DOHH2 (cell line): ENCODE measurements at regions not wholly inside any gene's neighbourhood (a gene's known extent, or its start where the extent isn't known, plus 50 kb on each side); places are given as distances from the start of the nearest gene placed in this dataset.

Source experiments
- H3F3A ChIP-seq: fragments of 200-600 bp; sonication (generic), shearing (Covaris generic); 2 replicates; pipeline ENCODE4 v1.6.0; 2016; ENCODE audit warnings: antibody characterized with exemption, mild to moderate bottlenecking; ENCODE audit not compliant: control insufficient read depth, insufficient read depth
- H3K27ac ChIP-seq: fragments of 200-600 bp; sonication (generic); 2 replicates; pipeline ENCODE4 v1.5.1; 2014; ENCODE audit warnings: low read depth, mild to moderate bottlenecking, low read length, moderate library complexity
- H3K27me3 ChIP-seq: fragments of 200-600 bp; sonication (generic); 2 replicates; pipeline ENCODE4 v1.6.1; 2014; ENCODE audit warnings: mild to moderate bottlenecking, low read length, mixed read lengths; ENCODE audit not compliant: control insufficient read depth
- H3K36me3 ChIP-seq: fragments of 200-600 bp; sonication (generic); 2 replicates; pipeline ENCODE4 v1.6.1; 2014; ENCODE audit warnings: mild to moderate bottlenecking, low read length, moderate library complexity, mixed read lengths; ENCODE audit not compliant: control insufficient read depth
- H3K4me1 ChIP-seq: fragments of 200-600 bp; sonication (generic); 2 replicates; pipeline ENCODE4 v1.6.1; 2014; ENCODE audit warnings: mild to moderate bottlenecking, low read length, mixed read lengths; ENCODE audit not compliant: control insufficient read depth
- H3K4me2 ChIP-seq: fragments of 200-600 bp; sonication (generic); 2 replicates; pipeline ENCODE4 v1.6.0; 2014; ENCODE audit warnings: mild to moderate bottlenecking, low read length, moderate library complexity
- H3K4me3 ChIP-seq: fragments of 200-600 bp; sonication (generic); 2 replicates; pipeline ENCODE4 v1.5.1; 2014; ENCODE audit warnings: mild to moderate bottlenecking, low read length, mixed read lengths
- H3K79me2 ChIP-seq: fragments of 200-600 bp; sonication (generic); 2 replicates; pipeline ENCODE4 v1.6.1; 2014; ENCODE audit warnings: mild to moderate bottlenecking, low read length, mixed read lengths; ENCODE audit not compliant: control insufficient read depth
- H3K9me2 ChIP-seq: fragments of 200-600 bp; sonication (generic); replicated peaks from 2 replicates; pipeline ENCODE4 v1.6.1; 2014; ENCODE audit warnings: mild to moderate bottlenecking, low read length, mixed read lengths; ENCODE audit not compliant: control insufficient read depth
- H3K9me3 ChIP-seq: fragments of 200-600 bp; sonication (generic); 2 replicates; pipeline ENCODE4 v1.6.1; 2014; ENCODE audit warnings: antibody characterized with exemption, low read length, mixed read lengths; ENCODE audit not compliant: control insufficient read depth, insufficient read depth
- H4K20me1 ChIP-seq: fragments of 200-600 bp; sonication (generic); 2 replicates; pipeline ENCODE4 v1.6.0; 2014; ENCODE audit warnings: low read depth, mild to moderate bottlenecking, antibody characterized with exemption, low read length, moderate library complexity; ENCODE audit not compliant: control insufficient read depth, insufficient read depth
- EZH2phosphoT487 ChIP-seq: fragments of 200-600 bp; sonication (generic); IDR thresholded peaks from 2 replicates; pipeline ENCODE4 v1.6.1; 2017; ENCODE audit warnings: borderline replicate concordance, mild to moderate bottlenecking, antibody characterized with exemption, low read length, moderate library complexity, mixed read lengths
- TF ChIP-seq, protein P1 (sequence below): fragments of 200-600 bp; sonication (generic); IDR thresholded peaks from one replicate; pipeline ENCODE4 v1.5.1; 2014; ENCODE audit warnings: antibody characterized with exemption, mild to moderate bottlenecking, low read depth, low read length; ENCODE audit not compliant: poor library complexity, severe bottlenecking

- no peak for TF ChIP-seq EZH2phosphoT487
- TF ChIP-seq, protein P1, sequence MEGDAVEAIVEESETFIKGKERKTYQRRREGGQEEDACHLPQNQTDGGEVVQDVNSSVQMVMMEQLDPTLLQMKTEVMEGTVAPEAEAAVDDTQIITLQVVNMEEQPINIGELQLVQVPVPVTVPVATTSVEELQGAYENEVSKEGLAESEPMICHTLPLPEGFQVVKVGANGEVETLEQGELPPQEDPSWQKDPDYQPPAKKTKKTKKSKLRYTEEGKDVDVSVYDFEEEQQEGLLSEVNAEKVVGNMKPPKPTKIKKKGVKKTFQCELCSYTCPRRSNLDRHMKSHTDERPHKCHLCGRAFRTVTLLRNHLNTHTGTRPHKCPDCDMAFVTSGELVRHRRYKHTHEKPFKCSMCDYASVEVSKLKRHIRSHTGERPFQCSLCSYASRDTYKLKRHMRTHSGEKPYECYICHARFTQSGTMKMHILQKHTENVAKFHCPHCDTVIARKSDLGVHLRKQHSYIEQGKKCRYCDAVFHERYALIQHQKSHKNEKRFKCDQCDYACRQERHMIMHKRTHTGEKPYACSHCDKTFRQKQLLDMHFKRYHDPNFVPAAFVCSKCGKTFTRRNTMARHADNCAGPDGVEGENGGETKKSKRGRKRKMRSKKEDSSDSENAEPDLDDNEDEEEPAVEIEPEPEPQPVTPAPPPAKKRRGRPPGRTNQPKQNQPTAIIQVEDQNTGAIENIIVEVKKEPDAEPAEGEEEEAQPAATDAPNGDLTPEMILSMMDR, result no peak
- Histone ChIP-seq H3K36me3 (no peaks in the 10 kb centered on the region), H3K27me3 (no peaks in the 10 kb centered on the region), H3F3A (no peaks in the 10 kb centered on the region; the same call in 1 of the 2 replicates), H3K4me2 (no peak overlapping the region), H3K27ac (no peak overlapping the region), H3K79me2 (no peaks in the 10 kb centered on the region), H4K20me1 (no peaks in the 10 kb centered on the region), H3K9me3 (no peaks in the 10 kb centered on the region), H3K9me2 (no peaks in the 10 kb centered on the region), H3K4me1 (peaks cover 9% of the 10 kb centered on the region), H3K4me3 (no peak overlapping the region)
Measured at GRCh38 chr3:126266850-126267168, 86.4 kb upstream of the ALDH1L1 start.

- Histone ChIP-seq H3K9me3 (no peaks in the 10 kb centered on the region), H3K27ac (no peak overlapping the region), H3K27me3 (no peaks in the 10 kb centered on the region), H3K9me2 (no peaks in the 10 kb centered on the region), H3K4me1 (peaks cover 13% of the 10 kb centered on the region), H4K20me1 (no peaks in the 10 kb centered on the region), H3K79me2 (no peaks in the 10 kb centered on the region), H3F3A (peaks cover 4% of the 10 kb centered on the region; the same call in 1 of the 2 replicates), H3K4me2 (no peak overlapping the region), H3K36me3 (no peaks in the 10 kb centered on the region), H3K4me3 (no peak overlapping the region)
- no peak for TF ChIP-seq EZH2phosphoT487
- TF ChIP-seq, protein P1, result no peak
Measured at GRCh38 chr3:126266291-126266840, 86.0 kb upstream of the ALDH1L1 start.

DNA sequence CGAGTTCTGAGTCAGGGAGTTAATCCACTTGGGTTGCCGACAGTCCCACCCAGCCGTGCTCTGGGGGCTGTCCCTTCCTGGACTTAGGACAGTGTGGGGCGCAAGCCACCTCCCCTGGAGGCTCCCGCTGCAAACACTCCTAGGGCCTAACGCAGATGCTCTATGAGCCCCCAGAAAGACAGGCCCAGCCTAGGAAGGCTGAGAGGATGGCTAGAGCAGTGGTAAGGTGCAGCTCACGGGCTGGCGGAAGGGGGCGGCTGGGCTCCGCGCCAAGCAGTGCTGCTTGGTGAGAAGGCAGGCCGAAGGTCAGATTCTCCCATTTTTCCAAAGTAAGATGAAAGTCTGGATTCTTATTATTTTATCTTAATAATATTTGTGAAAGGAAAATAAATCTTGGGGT lies 84.6 kb upstream of the ALDH1L1 start:
- H3K9me3 ChIP-seq, result no peaks in the 10 kb centered on the region
- H4K20me1 ChIP-seq, result no peaks in the 10 kb centered on the region
- no peak overlapping the region for H3K4me3 ChIP-seq
- H3K4me2 ChIP-seq, result no peak overlapping the region
- no peaks in the 10 kb centered on the region for H3K9me2 ChIP-seq
- H3K27me3 ChIP-seq, result no peaks in the 10 kb centered on the region
- H3K79me2 ChIP-seq, result no peaks in the 10 kb centered on the region
- TF ChIP-seq, protein P1, result no peak
- no peak for TF ChIP-seq EZH2phosphoT487
- H3K36me3 ChIP-seq, result no peaks in the 10 kb centered on the region
- H3K27ac ChIP-seq, result no peak overlapping the region
- H3K4me1 ChIP-seq, result peaks cover 27% of the 10 kb centered on the region
- peaks cover 7% of the 10 kb centered on the region; the same call in 1 of the 2 replicates for H3F3A ChIP-seq

DNA sequence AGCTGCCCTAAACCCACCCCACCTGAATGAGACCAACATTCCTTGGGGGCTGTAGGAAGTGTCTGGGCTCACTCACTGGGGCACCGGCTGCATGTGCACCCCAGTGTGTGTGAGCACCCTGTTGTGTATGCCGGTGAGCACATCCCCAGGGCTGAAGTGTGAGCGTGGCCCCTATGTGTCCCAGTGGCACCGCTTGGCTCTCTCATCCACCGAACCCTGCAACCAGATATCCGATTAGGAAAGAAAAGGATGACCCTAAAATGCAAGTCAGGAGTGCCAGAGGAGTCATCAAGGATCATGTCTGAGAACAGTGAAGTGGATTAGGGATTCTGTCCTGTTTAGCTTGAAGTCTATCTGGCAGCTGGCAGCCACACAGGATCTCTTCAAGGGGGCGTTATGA lies 84.0 kb upstream of the ALDH1L1 start:
- H3K4me1 ChIP-seq, result peaks cover 33% of the 10 kb centered on the region
- no peaks in the 10 kb centered on the region for H3K9me2 ChIP-seq
- H3K36me3 ChIP-seq, result no peaks in the 10 kb centered on the region
- H3F3A ChIP-seq, result peaks cover 7% of the 10 kb centered on the region
- no peak overlapping the region for H3K4me2 ChIP-seq
- no peaks in the 10 kb centered on the region for H3K79me2 ChIP-seq
- H3K9me3 ChIP-seq, result no peaks in the 10 kb centered on the region
- no peaks in the 10 kb centered on the region for H4K20me1 ChIP-seq
- TF ChIP-seq, protein P1, result no peak
- no peak for TF ChIP-seq EZH2phosphoT487
- no peak overlapping the region for H3K27ac ChIP-seq
- H3K4me3 ChIP-seq, result no peak overlapping the region
- H3K27me3 ChIP-seq, result no peaks in the 10 kb centered on the region
